HepG2 (cell line): ENCODE measurements at regions not wholly inside any gene's neighbourhood (a gene's known extent, or its start where the extent isn't known, plus 50 kb on each side); places are given as distances from the start of the nearest gene placed in this dataset.

Experiments
- ATAC-seq: fragments of 200-7000 bp; cut with Tn5 transposase; 3 replicates; pipeline ENCODE4 v1.9.1; 2020; ENCODE audit warnings: mild to moderate bottlenecking, moderate library complexity
- BruUV-seq: library from RNA; stranded (reverse); fragments of 400-500 nt; replicated peaks from 2 replicates; lab custom pipeline; 2021; lab: Mats Ljungman, UMichigan
- CTCF ChIA-PET: fragments of 300-600 bp; formaldehyde crosslinking; extraction: SDS; loops from one replicate; lab custom pipeline; 2021; ENCODE audit warnings: low total read pairs, inconsistent platforms, low intra/inter-chr PET ratio; lab: Yijun Ruan, JAX
- POLR2A ChIA-PET: fragments of 350-600 bp; sonication (Branson Sonifier 250); formaldehyde crosslinking; loops from one replicate; lab custom pipeline; 2020; ENCODE audit warnings: antibody characterized with exemption, inconsistent platforms; lab: Yijun Ruan, JAX
- DNase-seq: peaks from one replicate; pipeline ENCODE4 v3.0.0-alpha.2; 2015; ENCODE audit warnings: low spot score
- FAIRE-seq: peaks from 3 replicates; lab custom pipeline; 2011; peaks lifted over from hg19 to GRCh38; lab: Jason Lieb, UNC
- H2AFZ ChIP-seq: one replicate; pipeline ENCODE4 v1.6.1; 2011; ENCODE audit warnings: low read length, inconsistent platforms
- H3K27ac ChIP-seq: fragments of 300-600 bp; 3 replicates; pipeline ENCODE4 v1.8.0; 2011; ENCODE audit warnings: mixed run types, mild to moderate bottlenecking, mixed read lengths, low read length, inconsistent platforms; ENCODE audit not compliant: insufficient read depth; ENCODE audit errors: extremely low read length
- H3K27me3 ChIP-seq, 2 experiments: fragments of 200-600 bp in 1 of 2; 2 replicates in 1 of 2; 3 replicates in 1 of 2; pipeline versions ENCODE4 v1.6.0 to v1.8.0; 2011; ENCODE audit warnings: low read length in 2 of 2, mild to moderate bottlenecking in 2 of 2, moderate library complexity in 2 of 2, inconsistent platforms in 1 of 2; ENCODE audit not compliant: insufficient read depth in 2 of 2, control insufficient read depth in 1 of 2
- H3K36me3 ChIP-seq, 2 experiments: fragments of 200-600 bp in 1 of 2; replicated peaks in 1 of 2; 2 replicates in 1 of 2; 3 replicates in 1 of 2; pipeline versions ENCODE4 v1.5.1 to v1.8.0; 2011; ENCODE audit warnings: low read length in 2 of 2, inconsistent platforms in 1 of 2; ENCODE audit not compliant: insufficient read depth in 2 of 2, control insufficient read depth in 1 of 2
- H3K4me1 ChIP-seq: 2 replicates; pipeline ENCODE4 v1.5.1; 2012; ENCODE audit warnings: low read length, inconsistent platforms; ENCODE audit not compliant: insufficient read depth
- H3K4me2 ChIP-seq: 2 replicates; pipeline ENCODE4 v1.6.0; 2011; ENCODE audit warnings: low read depth, low read length, inconsistent platforms
- H3K4me3 ChIP-seq, 3 experiments: fragments of 200-600 bp in 1 of 3; sonication (generic), shearing (Covaris generic) in 1 of 3; replicated peaks in 1 of 3; 2 replicates each; pipeline ENCODE4 v1.5.1; 2011 to 2016; ENCODE audit warnings: low read length in 3 of 3, inconsistent platforms in 2 of 3, low read depth in 2 of 3, mild to moderate bottlenecking in 2 of 3, control low read depth in 1 of 3, mixed read lengths in 1 of 3; ENCODE audit not compliant: insufficient read depth in 1 of 3
- H3K79me2 ChIP-seq: one replicate; pipeline ENCODE4 v1.6.1; 2011; ENCODE audit warnings: low read length, inconsistent platforms; ENCODE audit not compliant: insufficient read depth
- H3K9ac ChIP-seq: 2 replicates; pipeline ENCODE4 v1.6.0; 2011; ENCODE audit warnings: mild to moderate bottlenecking, low read depth, low read length, inconsistent platforms; ENCODE audit not compliant: insufficient read depth
- H3K9me3 ChIP-seq: 2 replicates; pipeline ENCODE4 v1.5.1; 2012; ENCODE audit warnings: mild to moderate bottlenecking, low read length
- H4K20me1 ChIP-seq: 2 replicates; pipeline ENCODE4 v1.6.0; 2011; ENCODE audit warnings: inconsistent platforms, mild to moderate bottlenecking, low read length, moderate library complexity; ENCODE audit not compliant: insufficient read depth
- GMEB1 ChIP-seq: sonication (generic); formaldehyde crosslinking; IDR thresholded peaks from 2 replicates; pipeline ENCODE4 v1.5.1; 2020; ENCODE audit warnings: missing genetic modification reagents, mild to moderate bottlenecking, borderline replicate concordance
- ZBTB40 ChIP-seq, 2 experiments: fragments of 450-650 bp in 1 of 2; sonication (generic) in 1 of 2; formaldehyde crosslinking in 1 of 2; IDR thresholded peaks; 2 replicates each; pipeline versions ENCODE4 v1.6.1 to v1.8.0; 2016 to 2022; ENCODE audit warnings: antibody characterized with exemption in 1 of 2, mild to moderate bottlenecking in 1 of 2, missing genetic modification reagents in 1 of 2
- WGBS: methylation state at CpG from one replicate; pipeline ENCODE4 v1.1.6; 2017; ENCODE audit warnings: low lambda C conversion rate; 5-methylcytosine and 5-hydroxymethylcytosine counted together
- in situ Hi-C: cut with HindIII; loops from 2 replicates; pipeline ENCODE4 v1.10.0; 2017; ENCODE audit warnings: low pct_unique_long_range_greater_than_20kb; ENCODE audit not compliant: extremely low pct_ligation_motif_present
- intact Hi-C: fragments of 100-400 bp; cut with micrococcal nuclease; formaldehyde crosslinking; loops from one replicate; pipeline ENCODE4 v1.10.0; 2022; ENCODE audit not compliant: unreplicated experiment

- FAIRE-seq (no peak), ATAC-seq (no peak), DNase-seq (no peak)
- H3K9me3 ChIP-seq = no peaks in the 10 kb centered on the region
- intact Hi-C loops (no loop called here), in situ Hi-C loops (no loop called here)
- 31% methylated on average over 4 of the region's 4 CpGs for WGBS
- no TSS peak for BruUV-seq
- H3K79me2 ChIP-seq = no peaks in the 10 kb centered on the region
- H3K36me3 ChIP-seq = no peaks in the 10 kb centered on the region
- ChIA-PET POLR2A (no interaction called here), CTCF (no interaction called here)
- no peak overlapping the region for H3K4me3 ChIP-seq
- H3K27ac ChIP-seq = no peak overlapping the region
- H4K20me1 ChIP-seq = no peaks in the 10 kb centered on the region
- no peak overlapping the region for H3K4me2 ChIP-seq
- H3K27me3 ChIP-seq = no peaks in the 10 kb centered on the region
- no peak overlapping the region for H2AFZ ChIP-seq
- no peak overlapping the region for H3K9ac ChIP-seq
- peaks cover 18% of the 10 kb centered on the region for H3K4me1 ChIP-seq
- TF ChIP-seq ZBTB40 (IDR thresholded peaks at IDR 0.05) = peak; percentile 34; the same call in 1 of the 2 replicates
- TF ChIP-seq ZBTB40 (CRISPR knock-in tag; IDR thresholded peaks at IDR 0.05) = peak; percentile 91
- TF ChIP-seq GMEB1 (CRISPR knock-in tag) = no peak
These were observed 85.5 kb upstream of the CDYL2 start for GRCh38 chr16:80889779-80890359.
